Mammary epithelial cell (primary cell): ENCODE measurements at regions not wholly inside any gene's neighbourhood (a gene's known extent, or its start where the extent isn't known, plus 50 kb on each side); places are given as distances from the start of the nearest gene placed in this dataset.

Experiments
- CTCF ChIP-seq, 2 donors: IDR thresholded peaks in 1 of 2; conservative IDR thresholded peaks in 1 of 2; 2 replicates each; pipeline ENCODE4 v1.5.1; 2011 to 2012; ENCODE audit warnings: inconsistent platforms in 2 of 2, low read length in 2 of 2, mild to moderate bottlenecking in 2 of 2, control low read depth in 1 of 2, low read depth in 1 of 2; ENCODE audit not compliant: insufficient read depth in 1 of 2; ENCODE audit errors: extremely low read depth in 1 of 2
- EZH2 ChIP-seq: IDR thresholded peaks from 2 replicates; pipeline ENCODE4 v1.6.1; 2012; ENCODE audit warnings: low read length, inconsistent platforms, borderline replicate concordance

GRCh38 chr2:208548700-208549099 lies 142.1 kb downstream of the PTH2R start:
- TF ChIP-seq CTCF (conservative IDR thresholded peaks at IDR 0.05 in 1 of 2, IDR thresholded peaks at IDR 0.05 in 1 of 2; ENCODE audit: extremely low read depth in 1 of 2, insufficient read depth in 1 of 2, low read depth in 1 of 2, low read length in 2 of 2) (no peak), EZH2 (no peak)
